COLO668 (cell line): ENCODE measurements at regions not wholly inside any gene's neighbourhood (a gene's known extent, or its start where the extent isn't known, plus 50 kb on each side); places are given as distances from the start of the nearest gene placed in this dataset.
"Not testable (repeated sequence)": the region's sequence is repeated elsewhere in the genome, so short reads cannot be mapped to it uniquely, and the experiment has no call there.

Source experiments
- DNase-seq: peaks from one replicate; lab custom pipeline; 2025; ENCODE audit not compliant: unreplicated experiment; lab: John Stamatoyannopoulos, UW

DNA sequence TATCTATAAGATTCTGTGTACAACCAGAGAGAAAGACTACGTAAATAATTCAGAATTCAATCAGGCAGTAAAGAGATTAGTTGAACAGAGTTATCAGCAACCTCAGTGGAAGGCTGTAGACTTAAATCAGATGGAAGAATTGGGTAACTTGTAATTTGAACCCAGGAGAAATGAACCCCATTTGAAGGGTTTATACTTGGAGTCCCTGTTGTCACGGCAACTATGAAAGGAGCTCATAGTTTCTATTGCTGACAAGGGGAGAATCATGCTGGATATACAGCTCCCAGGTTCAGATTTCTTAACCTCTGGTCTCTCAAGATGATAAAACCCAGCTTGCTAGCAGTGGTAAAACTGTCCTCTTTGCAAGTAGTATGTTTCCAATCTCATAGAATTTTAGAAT lies 54.4 kb upstream of the BMP4 start:
- no peak for DNase-seq

GRCh38 chr14:54023027-54023426 lies 66.4 kb upstream of the BMP4 start:
- no peak for DNase-seq

- no peak for DNase-seq
Observed at GRCh38 chr14:54025661-54026060, 69.0 kb upstream of the BMP4 start.

GRCh38 chr14:54026671-54027070 lies 70.0 kb upstream of the BMP4 start:
- DNase-seq, result no peak

GRCh38 chr14:54030996-54031395 lies 74.4 kb upstream of the BMP4 start:
- DNase-seq, result not testable (repeated sequence)

- DNase-seq, result not testable (repeated sequence)
Observed at GRCh38 chr14:54033285-54033684, 76.7 kb upstream of the BMP4 start.

GRCh38 chr14:54038724-54039123 lies 82.1 kb upstream of the BMP4 start:
- DNase-seq, result no peak

GRCh38 chr14:54039311-54039710 lies 82.7 kb upstream of the BMP4 start:
- DNase-seq, result no peak

- DNase-seq, result no peak
Observed at GRCh38 chr14:54040846-54041245, 84.2 kb upstream of the BMP4 start.

GRCh38 chr14:54046250-54046649 lies 89.6 kb upstream of the BMP4 start:
- DNase-seq, result no peak

GRCh38 chr14:54047645-54048308 lies 91.2 kb upstream of the BMP4 start:
- DNase-seq, result no peak

- no peak for DNase-seq
Observed at GRCh38 chr14:54048311-54048710, 91.7 kb upstream of the BMP4 start.

DNA sequence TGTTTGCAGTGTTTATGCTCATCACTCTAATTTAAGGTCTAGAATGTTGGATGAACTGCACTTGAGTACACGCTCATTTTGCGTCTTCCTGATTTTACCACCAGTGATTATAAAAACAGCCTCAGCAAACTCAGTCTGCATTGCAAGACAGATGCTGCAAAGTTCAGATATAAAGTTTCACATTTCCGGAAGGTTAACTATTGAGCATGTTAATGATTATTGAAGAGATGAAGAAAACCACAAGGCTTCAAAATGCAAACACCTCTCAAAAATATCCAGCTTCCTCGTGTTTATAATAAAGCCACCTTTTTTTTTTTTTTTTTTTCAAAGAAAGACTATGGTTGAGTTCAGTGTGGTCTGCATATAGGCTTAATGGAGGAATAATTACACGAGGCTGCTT lies 92.1 kb upstream of the BMP4 start:
- DNase-seq, result no peak

DNA sequence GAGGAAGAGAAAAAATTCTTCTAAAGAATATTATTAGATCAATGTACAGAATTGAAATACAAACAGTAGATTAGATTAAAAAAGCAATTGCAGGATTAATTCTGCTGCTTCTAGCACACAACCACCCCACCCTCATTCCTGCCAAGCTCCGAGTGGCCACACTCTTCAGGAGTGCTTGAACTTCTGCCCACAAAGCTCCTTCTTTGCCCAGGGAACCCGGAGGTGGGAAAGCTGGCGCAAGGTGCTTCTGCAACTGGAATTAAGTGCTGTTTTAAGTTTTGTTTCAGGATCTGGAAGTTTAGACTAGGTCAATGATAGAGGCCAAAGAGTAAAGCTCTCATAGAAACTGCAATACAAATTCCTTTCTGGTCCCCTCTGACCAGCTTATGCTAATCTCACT lies 94.1 kb upstream of the BMP4 start:
- DNase-seq, result no peak

DNA sequence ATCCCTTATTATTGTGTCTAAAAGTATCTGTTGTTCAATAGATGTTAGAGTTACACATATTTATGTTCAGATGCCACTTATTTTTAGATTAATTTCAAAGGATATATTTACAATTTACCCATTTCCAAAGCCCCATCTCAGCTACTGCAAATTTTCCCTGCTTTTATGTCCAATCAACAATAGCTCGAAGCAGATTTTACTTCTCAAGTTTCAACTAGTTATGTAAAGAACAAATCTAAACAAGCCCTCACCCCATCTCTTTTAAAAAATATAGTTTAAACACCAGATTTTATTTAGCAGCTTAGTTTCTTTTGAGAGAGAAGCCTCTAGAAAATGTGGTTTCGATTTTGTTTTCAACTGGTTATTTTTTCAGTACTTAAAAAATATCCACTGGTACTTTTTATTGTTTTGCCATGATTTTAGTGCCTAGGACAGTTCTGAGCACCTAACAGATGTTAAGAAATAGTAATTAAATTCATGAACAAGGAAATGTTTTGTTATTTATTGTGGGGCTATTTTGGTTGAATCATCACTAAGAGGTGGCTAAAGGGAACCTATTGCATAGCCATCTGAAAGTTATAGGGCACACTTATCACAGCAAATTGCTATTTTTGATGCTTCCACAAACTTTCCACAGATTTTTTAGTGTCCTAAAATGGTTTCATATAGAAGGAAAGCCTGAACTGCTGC lies 96.2 kb upstream of the BMP4 start:
- no peak for DNase-seq

DNA sequence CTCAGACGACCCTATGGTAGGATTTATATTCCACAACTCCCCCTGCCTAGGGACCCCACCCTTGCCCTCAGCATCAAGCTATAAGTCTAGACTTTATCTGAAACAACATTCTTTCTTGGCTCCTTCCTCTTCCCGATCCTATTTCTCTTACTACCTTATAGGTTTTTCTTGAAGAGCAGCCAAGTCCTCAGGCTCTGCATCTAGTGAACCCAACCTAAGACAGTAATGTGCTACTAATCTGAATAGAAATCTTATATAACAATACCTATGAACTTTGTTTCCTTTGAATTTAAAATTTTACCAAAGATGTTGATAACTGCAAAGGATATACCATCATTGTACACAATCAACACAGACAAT lies 96.7 kb upstream of the BMP4 start:
- no peak for DNase-seq

DNA sequence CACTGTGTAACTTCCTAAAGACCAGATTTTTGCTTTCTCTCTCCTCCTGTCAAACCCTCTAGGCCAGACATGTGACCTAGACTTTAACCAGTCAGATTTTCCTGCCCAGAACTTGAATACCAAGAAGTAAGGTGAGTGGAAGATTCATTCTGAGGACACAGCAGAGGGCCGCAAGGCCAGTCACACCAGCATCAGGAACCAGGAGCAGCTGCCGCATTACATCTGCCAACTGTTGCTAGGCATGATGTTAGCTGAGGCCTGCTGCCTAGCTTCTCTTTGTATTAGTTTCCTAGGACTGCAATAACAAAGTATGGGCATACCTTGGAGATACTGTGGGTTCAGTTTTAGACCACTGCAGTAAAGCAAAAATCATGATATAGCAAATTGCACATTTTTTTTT lies 101.9 kb upstream of the BMP4 start:
- no peak for DNase-seq

- no peak for DNase-seq
Observed at GRCh38 chr14:54083549-54084239, 127.1 kb upstream of the BMP4 start.

DNA sequence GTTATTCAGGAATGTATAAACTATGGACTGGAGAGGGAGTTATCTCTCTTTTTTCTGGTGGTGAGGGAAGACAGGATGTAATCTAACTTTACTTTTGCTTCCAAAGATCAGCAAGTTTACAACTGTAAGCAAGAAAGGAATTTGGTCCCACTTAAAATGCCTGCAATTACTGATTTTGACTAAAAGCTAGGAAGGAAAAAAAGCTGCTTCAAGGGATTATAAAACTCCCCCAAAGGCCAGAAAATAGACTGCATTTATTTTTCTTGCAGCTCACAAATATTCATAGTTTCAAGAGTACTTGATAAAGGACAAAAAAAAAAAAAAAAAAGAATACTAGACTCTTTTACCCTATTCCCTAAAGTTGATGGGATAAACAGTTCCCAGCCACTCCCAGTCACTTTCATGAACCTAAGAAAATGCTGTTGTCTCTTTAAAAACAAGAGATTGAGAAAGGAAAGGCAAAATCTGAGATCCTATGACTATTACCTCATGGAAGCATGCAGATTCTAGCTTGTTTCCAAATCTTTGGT lies 128.7 kb upstream of the BMP4 start:
- DNase-seq, result no peak

DNA sequence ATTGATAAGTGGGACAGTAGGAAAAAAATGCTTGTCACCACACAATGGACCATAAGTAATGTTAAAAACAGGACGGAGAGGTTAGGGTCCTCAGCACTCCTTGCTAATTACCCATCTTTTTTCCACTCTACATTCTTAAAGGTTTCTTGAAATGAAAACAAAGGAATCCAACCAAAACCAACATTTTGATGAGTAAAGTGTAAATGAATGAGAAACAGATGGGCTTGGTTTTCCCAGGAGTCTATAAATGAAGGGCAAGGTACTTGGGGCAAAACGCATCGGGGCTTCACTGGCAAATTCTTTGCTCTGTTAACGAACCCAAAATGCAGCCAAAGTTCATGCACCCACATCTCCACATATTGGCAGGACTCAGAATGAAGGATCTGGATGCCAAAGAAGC lies 129.2 kb upstream of the BMP4 start:
- DNase-seq, result no peak

DNA sequence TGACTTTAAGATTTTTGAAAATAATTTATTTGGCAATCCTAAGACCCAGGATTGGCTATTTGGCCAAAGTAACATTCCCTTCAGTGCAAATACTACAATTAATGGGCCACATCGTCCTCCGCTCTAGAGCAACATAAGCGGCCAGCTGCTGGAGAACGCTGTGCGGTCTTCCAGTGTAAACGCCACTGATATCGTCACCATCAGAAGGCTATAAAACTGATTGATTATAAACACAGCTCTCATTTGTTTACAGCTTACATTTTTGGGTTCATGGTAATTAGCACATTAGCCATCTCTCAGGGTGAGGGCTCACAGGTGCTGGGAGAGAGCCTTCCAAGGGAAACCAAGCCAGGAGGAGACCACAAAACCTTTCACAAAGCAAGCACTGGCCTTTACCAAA lies 130.1 kb upstream of the BMP4 start:
- no peak for DNase-seq

DNA sequence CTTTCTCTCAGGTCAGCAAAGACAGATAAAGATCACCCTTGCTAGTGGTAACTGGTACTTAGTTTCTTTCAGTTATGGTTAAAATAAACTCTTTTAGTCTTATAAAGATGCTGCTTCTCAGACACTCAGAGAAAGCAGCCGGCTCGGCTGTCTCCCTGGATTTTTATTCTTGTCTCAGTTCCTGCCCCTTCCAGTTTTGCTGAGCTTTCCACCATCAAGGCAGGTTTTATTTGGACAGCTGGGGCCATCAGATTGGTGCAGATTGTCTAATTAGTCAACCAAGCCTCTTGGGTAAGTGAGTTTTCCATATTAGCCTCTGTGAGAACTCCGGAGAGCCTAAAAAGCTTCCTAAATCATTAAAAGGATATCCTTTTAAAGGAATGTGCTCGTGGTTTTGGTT lies 130.8 kb upstream of the BMP4 start:
- no peak for DNase-seq
